Embryonic facial prominence (tissue), 1 donor: ENCODE measurements at regions not wholly inside any gene's neighbourhood (a gene's known extent, or its start where the extent isn't known, plus 50 kb on each side); places are given as distances from the start of the nearest gene placed in this dataset.
"Not testable (repeated sequence)": the region's sequence is repeated elsewhere in the genome, so short reads cannot be mapped to it uniquely, and the experiment has no call there.

Source experiments
- DNase-seq: peaks from one replicate; pipeline ENCODE4 v3.0.0-alpha.2; 2016; ENCODE audit errors: extremely low spot score

DNA sequence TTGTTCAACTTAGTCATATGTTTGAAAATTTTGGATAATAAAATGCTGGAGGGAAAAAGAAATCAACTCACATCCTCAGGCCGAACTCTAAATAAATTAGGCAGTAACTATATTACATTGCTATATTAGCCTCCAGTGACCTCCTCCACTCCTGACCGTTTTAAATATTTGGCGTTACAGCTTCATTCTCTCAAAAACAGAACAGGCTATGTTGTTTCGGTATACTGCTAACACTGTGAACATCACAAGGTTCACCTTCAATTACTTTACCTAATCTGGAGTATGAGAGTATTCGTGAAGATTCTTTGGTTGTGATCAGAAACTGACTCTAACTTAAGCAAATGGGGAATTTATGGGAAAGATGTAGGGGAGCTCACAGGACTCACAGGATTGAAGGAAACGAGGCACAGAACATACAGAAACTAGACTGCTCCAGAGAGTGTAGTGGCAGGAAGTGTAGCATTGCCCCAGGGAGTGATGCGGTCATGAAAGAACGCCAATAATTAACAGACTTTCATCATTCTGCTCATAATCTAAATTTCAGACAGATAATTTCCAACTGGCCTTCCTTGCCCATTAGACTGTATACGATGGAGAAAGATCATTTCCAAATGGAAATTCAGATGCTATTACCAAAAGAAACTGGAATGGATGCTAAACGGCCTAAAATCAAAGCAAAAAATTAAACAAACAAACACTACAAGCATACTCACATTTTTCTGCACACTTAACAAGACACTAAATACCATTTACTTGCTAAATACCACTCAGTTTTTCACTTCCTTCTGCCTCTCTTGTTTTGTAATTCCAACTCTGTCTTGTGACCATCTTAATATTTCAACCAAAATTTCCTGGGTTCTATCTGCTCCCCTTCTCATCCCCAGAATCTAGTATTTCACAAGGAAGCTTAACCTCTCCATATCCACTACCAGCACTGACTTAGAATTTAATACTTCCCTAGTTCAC is 110.1 kb upstream of the LPAR1 start:
- no peak for DNase-seq

DNA sequence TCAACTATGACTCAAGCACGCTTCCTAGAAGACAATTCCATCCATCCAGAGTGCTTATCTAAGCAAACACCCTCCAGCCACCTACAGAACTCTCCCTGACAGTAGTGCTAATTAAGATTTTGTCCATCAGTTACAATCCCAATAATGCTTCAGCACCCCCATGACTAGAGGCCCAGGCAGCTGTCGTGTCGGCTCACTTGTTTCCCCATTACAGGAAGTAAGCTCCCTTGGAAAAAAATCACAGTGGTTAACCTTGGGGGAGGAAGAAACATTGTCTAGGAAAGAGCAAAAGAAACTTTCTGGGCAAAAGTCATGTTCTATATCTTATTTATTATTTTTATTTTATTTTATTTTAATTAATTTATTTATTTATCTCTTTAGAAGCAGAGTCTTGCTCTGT is 108.8 kb upstream of the LPAR1 start:
- no peak for DNase-seq

DNA sequence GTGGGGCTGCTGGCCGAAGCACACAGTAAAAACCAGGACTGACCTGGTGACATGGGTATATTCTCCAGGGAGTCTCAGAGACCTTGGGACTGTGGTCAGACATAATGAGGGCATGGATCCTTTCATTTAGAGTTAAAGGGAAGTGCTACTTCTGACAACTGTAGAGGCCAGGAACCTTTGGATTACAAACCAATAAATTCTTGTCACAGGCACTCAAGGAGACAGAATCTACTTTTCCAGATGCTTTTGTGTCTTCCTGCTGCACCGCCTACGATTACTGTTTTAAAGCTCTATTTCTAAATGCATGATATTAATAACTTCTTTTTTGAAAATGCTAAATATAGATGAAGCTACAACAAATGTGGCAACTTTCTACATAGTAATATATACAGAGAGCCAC is 106.5 kb upstream of the LPAR1 start:
- no peak for DNase-seq

DNA sequence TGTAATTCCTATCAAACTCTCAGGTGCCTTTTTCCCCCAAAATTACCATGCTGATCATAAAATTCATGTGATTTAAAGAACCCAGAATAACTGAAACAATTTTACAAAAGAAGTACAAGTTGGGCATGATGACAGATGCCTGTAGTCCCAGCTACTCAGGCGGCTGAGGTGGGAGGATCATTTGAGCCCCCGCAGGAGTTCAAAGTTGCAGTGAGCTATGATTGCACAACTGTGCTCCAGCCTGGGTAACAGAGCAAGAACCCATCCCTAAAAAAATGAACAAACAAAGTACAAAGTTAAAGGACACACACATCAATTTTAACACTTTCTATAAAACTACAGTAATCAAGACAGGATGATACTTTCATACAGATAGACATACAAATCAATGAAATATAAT is 97.9 kb upstream of the LPAR1 start:
- DNase-seq = no peak

DNA sequence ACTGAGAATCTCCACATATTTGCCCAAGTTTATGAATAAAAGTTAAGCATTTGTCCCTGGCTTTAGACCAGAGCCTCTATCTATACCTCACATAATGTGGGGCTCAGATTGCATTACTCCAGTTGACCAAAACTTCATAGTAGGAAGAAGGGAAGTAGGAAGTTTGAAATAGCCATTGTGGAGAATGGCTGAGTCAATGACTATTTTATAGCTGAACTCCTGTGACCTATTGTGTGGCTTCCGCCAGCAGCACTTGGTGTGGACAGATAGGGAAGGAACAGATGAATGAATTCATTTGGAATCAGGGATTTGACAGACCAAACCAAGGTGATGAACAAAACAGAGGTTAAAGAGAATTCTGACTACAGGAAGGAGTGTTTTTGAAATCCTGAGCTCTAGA is 92.9 kb upstream of the LPAR1 start:
- DNase-seq = no peak

GRCh38 chr9:111120526-111120925 is 82.3 kb upstream of the LPAR1 start:
- no peak for DNase-seq

DNA sequence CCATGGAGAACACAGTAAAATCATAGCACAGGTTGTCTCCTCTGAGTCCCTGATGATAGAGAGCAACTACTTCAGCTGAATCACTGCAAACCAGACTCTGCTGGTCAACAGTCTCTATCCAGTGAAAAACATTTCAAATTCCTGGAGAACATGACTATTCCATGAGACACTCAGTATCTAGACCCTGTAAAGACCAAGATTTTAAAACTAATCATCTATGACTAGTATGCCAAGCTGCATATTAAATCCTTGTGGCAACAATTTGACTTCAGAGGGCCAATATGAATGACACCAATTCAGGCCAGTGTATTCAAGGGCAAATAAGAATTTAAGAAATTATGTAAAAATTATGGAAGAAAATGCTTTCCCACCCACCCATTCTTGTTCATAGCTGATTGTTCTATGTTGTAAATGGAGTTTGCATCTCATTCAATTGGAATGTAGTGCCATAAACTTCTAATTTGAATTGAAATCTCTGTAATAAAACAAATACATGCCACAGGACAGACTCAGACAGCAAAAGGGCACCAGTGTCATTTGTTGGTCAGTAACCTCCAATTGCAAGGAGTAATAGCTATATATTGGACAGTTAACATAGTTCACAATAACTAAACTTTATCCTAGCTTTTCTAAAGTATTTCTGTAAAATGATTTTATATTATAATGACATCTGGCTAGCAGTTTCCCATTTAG is 80.1 kb upstream of the LPAR1 start:
- no peak for DNase-seq

DNA sequence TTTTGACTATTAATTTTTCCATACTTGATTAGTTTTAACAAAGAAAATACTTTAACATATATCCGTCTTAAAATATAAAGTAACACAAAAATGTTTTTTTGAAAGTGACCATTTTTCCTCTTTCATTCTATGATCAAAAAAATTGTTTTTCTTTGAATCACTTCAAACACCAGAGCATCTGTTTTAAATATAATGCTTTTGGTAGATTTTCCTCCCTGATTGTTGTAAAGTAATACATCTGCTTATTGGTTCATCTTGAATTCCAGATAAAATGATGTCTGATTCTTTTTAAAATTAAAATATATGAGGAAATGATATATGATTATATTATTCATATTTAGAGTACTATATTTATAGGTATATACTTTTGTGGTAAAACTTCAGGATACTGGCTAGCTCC is 76.2 kb upstream of the LPAR1 start:
- DNase-seq = no peak

DNA sequence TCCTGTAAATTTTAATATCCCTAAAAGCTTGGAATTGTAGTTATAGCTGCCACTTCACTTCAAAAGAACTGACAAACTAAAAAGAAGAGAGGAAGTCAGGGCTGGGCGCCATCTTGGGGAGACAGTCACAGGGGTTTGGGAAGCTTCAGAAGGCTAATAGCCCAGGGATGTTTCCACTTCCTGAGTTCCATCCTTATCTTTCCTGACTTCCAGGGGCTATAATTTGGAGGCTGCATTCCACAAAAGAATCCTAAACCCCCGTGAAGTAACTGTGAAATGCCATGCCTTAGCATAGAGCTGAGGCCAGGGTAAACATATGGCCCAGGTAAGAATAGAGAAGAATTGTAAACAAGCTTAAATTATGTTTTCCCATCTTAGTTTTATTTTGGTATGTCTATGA is 75.4 kb upstream of the LPAR1 start:
- DNase-seq = no peak

GRCh38 chr9:111110805-111111204 is 72.5 kb upstream of the LPAR1 start:
- DNase-seq = no peak

GRCh38 chr9:111108946-111109345 is 70.7 kb upstream of the LPAR1 start:
- no peak for DNase-seq

- no peak for DNase-seq
Observed at GRCh38 chr9:111107141-111107540, 68.9 kb upstream of the LPAR1 start.

DNA sequence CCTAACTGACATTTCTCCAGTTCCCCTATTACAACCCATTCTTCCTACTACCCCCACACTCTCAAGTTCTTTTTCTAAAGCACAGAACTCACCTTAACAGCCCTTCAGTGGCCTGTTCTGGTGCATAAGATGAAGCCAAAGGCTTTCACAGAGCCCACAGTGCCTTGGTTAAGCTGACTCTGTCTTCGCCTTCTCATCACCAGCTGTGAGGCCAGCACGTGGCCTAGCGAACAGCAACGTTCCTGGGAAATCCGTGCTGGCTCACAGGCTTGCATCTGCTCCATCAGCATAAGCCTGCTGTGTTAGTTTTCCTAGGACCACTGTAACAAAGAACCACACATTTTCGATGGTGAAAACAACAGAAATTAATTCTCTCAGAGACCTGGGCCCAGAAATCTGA is 67.9 kb upstream of the LPAR1 start:
- no peak for DNase-seq

DNA sequence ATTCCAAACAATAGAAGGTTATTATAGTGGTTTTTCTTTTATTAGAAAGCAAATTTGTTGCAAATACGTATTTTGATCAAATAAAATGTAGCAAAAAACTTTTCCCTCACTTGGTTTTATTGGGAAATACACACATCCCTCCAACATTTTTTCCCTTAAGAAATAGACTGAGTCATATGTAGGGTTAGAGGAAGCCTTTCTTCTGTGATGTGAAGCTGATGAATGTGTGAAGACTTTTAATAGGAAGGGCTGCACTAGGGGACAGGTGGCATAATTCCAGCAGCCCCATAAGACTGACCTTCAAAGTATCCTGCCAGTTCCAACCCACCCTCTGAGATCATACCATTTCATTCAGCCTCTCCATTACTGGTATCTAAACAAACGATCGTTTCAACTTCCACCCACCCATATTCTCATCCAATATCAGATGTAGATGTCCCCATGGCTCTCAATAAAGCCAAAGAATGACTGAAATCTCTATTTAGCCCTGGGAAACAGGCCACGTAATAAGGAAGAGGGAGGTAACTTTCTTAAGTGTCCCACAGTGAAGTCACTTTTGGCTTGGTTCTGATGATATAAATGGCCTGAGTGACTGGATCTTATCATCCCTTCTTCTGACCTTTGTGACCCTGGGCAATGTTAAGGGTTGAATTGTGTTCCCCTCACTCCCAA is 64.7 kb upstream of the LPAR1 start:
- DNase-seq = no peak

DNA sequence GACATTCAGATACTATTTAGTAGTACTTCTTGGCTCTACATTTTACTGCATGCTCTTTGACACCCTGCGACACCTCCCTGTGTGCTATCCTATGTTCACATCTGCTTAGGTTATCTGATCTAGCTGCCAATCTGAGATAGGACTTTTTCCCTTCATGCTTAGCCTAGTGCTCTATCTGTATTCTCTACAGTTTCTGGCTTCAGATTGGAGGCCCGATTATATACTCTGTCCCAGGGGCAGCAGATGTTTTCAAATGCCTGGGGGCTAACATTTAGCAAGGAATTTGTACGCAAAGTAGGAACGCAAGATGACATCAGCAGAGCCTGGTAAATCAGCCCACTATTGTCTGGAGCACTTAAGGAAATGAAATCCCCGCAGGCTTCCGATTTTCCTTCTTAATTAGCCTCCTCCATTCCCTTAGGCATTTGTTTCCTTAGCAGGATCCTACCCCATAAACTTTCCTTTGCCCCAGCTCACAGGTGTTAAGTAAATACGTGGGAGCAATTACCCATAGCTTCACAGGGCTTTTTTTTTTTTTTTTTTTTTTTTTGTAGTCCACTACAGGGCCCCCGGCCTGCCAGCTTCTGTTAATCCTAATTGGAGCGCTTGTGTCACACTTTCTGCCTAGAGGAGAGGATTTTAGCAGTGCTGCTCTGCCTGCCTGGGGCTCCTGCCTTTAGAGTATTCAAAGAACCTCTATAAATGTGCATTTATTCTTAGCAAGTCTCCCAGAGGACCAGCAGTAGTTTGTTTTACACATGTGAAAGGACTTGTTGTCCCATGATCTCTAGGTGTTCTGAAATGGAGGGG is 61.1 kb upstream of the LPAR1 start:
- DNase-seq = no peak

GRCh38 chr9:111098093-111098492 is 59.8 kb upstream of the LPAR1 start:
- no peak for DNase-seq

DNA sequence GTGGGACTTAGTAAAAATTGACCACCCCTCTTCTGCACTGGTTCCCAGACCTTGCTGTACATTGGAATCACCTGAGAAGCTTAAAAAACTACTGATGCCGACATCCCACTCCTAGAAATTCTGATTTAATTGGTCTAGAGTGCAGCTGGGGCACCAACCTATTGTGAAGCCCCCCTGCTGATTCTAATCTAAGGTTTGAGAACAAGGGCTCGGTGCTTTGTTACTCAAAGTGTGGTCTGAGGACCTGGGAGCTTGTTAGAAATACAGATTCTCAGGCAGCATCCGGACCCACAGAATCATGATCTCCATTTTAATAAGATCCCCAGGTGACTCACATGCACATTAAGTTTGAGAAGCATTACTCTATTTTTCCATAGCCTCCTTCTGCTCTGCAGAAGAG is 57.8 kb upstream of the LPAR1 start:
- DNase-seq = no peak

GRCh38 chr9:111095441-111095840 is 57.2 kb upstream of the LPAR1 start:
- no peak for DNase-seq

GRCh38 chr9:111094958-111095357 is 56.7 kb upstream of the LPAR1 start:
- DNase-seq = no peak

- no peak for DNase-seq
Observed at GRCh38 chr9:111094433-111094924, 56.2 kb upstream of the LPAR1 start.

GRCh38 chr9:111092167-111092566 is 53.9 kb upstream of the LPAR1 start:
- DNase-seq = not testable (repeated sequence)
